ENCODE measurements at regions not wholly inside any gene's neighbourhood (a gene's known extent, or its start where the extent isn't known, plus 50 kb on each side); places are given as distances from the start of the nearest gene placed in this dataset.

DNA sequence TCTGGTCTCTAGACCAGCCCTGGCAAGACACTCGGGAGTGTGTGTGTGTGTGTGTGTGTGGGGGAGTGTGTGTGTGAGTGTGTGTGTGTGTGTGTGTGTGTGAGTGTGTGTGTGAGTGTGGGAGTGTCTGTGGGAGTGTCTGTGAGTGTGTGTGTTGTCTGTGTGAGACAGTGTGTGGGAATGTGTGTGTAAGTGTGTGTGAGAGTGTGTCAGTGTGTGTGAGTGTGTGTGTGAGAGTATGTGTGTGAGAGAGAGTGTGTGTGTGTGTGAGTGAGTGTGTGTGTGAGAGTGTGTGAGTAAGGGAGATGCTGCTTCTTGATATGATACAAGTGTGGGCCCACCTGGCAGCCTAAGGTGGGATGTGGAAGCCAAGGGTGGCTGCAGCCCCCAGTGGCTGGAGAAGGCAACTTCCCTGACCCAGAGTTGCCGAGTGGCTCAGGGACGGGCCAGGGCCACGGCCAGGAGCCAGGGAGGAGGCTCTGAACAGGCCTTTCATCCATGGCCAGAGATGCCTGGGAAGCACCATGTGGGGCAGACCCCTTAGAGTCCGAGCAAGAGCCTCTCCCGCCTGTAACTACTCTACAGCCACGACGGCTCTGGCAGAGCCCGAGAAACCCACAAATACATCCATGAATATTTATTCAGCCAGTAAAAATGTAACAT is 159.3 kb upstream of the MYCN start:
- no peak for ATAC-seq (ENCODE audit: low FRiP score)
- TF ChIP-seq, protein P1, sequence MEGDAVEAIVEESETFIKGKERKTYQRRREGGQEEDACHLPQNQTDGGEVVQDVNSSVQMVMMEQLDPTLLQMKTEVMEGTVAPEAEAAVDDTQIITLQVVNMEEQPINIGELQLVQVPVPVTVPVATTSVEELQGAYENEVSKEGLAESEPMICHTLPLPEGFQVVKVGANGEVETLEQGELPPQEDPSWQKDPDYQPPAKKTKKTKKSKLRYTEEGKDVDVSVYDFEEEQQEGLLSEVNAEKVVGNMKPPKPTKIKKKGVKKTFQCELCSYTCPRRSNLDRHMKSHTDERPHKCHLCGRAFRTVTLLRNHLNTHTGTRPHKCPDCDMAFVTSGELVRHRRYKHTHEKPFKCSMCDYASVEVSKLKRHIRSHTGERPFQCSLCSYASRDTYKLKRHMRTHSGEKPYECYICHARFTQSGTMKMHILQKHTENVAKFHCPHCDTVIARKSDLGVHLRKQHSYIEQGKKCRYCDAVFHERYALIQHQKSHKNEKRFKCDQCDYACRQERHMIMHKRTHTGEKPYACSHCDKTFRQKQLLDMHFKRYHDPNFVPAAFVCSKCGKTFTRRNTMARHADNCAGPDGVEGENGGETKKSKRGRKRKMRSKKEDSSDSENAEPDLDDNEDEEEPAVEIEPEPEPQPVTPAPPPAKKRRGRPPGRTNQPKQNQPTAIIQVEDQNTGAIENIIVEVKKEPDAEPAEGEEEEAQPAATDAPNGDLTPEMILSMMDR (IDR thresholded peaks at IDR 0.05) = no peak
- DNase-seq (ENCODE audit: low spot score) = no peak

DNA sequence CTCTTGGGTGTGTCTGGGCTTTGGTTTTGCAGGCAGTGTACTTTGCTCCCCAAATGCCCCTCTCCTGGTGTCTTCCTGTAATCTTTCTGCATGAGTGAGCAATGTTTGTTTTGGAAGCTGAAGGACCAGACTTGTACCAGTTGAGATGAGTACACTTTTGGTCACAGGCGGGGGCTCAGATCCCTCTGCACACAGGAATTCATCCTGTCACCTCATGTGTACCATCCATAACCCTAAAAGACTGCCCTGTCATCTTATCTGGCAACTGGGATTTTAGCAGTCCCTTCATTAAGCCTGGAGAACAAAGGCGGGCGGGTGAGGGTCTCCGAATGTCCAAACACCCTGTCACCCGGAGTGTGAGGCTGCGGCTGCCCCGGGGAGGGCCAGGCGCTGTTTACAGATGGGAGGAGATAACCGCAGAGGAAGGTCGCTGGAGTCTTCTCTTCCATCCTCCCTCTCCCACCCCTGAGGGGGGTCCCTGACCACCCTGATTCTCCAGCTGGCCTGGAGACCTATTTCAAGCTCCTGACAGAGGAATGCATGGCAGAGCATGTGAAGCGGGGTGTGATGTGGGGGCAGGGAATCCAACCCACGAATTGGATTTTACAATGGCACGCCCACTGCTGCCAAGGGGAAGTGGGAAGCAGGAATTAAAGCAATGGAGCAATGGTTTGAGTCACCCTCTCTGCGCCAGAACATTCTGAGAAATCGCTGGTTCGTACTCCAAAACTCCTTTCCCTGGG is 158.2 kb upstream of the MYCN start:
- TF ChIP-seq, protein P1 (IDR thresholded peaks at IDR 0.05) = no peak
- ATAC-seq (ENCODE audit: low FRiP score) (no peak), DNase-seq (ENCODE audit: low spot score) (no peak)

DNA sequence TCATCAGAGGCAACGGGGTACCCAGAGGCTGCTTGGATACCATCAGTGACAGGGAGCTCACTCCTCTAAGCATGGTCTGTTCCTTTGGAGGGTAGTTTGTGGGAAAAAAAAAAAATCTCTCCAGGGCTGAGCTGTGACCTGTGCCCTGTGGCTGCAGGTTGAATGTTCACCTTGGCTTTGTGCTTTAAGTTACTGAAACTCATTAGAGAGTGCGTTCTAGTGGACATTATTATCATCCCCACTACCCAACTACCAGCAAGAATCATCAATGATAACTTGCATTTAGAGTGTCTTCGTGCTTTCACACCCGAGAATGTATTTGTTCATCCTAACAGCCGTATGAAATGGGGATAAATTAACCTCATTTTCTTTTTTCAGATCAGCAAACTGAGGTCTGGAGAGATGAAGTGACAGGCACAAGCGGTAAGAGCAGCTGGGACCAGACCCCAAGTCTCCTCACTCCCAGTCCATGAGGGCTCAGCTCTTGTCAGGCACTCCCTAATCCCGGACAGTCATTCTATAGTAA is 157.5 kb upstream of the MYCN start:
- no peak for DNase-seq (ENCODE audit: low spot score)
- ATAC-seq (ENCODE audit: low FRiP score) = no peak
- TF ChIP-seq, protein P1 (IDR thresholded peaks at IDR 0.05) = no peak

DNA sequence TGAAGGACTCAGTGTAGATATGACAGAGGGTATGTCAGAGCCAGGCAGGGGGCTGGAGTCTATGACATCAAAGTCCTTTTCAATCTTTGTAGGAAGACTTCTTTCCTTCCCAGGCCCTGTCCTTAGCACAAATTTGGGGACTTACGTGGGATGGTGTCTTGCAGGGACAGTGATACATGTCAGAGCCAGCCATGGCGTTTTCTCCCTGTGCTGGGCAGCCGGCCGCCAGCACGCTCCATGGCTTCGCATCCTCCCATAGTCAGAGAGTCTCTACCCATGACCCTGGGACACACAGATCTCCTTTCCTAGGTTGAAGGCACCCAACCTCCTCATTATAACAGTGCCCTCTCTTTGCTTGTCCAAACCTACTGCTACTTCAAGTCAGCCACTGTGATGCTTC is 156.9 kb upstream of the MYCN start:
- TF ChIP-seq, protein P1 (IDR thresholded peaks at IDR 0.05) = no peak
- DNase-seq (ENCODE audit: low spot score) (no peak), ATAC-seq (ENCODE audit: low FRiP score) (no peak)

DNA sequence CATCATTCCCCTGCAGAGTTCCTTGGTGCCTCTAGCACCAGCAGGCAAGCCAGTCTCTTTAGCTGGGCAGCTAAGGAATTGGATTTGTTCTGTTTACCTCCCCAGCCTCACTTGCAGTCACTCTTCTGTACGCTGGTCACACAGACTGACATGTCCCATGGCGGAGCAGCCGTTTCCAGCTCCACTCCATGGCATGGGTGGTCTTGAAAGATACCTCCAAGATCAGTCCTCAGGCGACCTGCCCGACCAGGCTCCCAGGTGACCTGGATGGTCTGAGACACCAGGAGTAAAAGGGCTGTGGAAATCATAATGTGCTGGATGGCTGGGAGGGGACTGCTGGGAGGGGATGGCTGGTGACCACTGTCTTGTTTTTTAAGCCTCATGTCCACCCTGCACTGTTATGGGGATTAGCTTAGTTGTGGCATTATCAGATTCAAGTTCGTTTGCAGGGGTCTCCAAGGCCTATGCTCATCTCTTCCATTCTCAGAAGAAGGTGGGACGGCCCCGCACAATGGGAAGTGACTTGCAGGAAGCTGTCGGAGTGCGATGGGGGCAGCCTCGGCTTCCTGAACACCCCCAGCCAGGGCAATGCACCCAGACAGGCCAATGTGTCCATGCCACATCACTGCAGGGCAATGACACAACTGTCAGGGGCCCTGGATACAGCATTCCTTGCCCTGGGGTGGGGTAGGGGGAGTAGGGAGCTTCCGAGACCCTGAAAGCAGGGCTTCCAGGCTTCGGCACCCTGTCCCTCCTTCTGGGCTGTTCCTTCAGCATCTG is 156.1 kb upstream of the MYCN start:
- no peak for ATAC-seq (ENCODE audit: low FRiP score)
- TF ChIP-seq, protein P1 (IDR thresholded peaks at IDR 0.05) = no peak
- no peak for DNase-seq (ENCODE audit: low spot score)

DNA sequence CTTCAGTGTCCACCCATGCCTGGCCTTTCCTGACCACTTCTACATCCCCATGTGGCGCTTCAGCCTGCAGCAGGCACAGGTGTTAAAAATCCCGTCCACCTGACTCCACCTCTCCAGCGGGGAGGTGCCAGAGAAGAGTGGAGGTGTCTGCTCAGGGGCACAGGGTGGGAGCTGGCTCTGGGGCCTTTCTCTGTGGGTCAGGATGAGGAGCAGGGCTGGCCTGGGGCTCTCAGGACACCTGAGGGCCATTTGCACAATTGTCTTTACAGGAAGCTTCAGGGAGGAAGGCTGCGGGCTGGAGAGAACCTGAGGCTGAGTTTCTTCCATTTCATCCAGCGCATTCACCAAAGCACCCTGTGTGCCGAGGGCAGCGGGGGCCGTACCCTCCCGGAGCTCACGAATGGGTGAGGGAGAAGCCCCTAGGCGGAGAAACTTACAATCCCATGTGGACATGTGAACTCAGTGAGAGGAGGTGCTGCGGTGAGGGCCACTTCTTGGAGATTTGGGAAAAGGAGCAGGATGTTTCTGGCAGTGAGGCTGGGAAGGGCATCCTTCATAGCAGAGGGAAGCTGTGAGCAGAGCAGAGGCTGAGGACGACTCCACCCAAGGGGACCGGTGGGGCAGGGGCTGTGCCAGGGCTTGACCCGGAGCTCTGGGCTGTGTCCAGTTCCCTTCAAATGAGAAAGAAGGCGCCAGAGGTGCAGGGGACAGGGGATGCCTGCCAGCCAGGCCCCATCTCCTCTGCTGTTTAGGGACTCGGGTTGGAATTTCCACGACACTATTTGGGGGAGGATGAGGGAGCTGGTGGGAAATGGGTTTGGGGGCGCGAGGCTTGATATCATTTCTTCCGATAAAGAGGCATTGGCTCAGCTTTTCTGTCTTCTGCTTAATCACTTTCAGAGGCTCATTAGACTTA is 155.2 kb upstream of the MYCN start:
- no peak for DNase-seq (ENCODE audit: low spot score)
- TF ChIP-seq, protein P1 (IDR thresholded peaks at IDR 0.05) = no peak
- ATAC-seq (ENCODE audit: low FRiP score) = no peak
